Mesothelial cell of epicardium (in vitro differentiated cells): ENCODE measurements at regions not wholly inside any gene's neighbourhood (a gene's known extent, or its start where the extent isn't known, plus 50 kb on each side); places are given as distances from the start of the nearest gene placed in this dataset.

Experiments used
- DNase-seq, 2 experiments: peaks; one replicate each; pipeline ENCODE4 v3.0.0; 2021; ENCODE audit warnings: low spot score in 2 of 2; ENCODE audit not compliant: unreplicated experiment in 2 of 2
- H3K27ac Mint-ChIP-seq: 2 replicates; pipeline ENCODE4 v1.8.0; 2021; ENCODE audit warnings: mixed read lengths
- H3K27me3 Mint-ChIP-seq: 2 replicates; pipeline ENCODE4 v1.8.0; 2021; ENCODE audit warnings: low read depth, mixed read lengths
- H3K36me3 Mint-ChIP-seq: 2 replicates; pipeline ENCODE4 v1.8.0; 2021; ENCODE audit warnings: mixed read lengths
- H3K4me1 Mint-ChIP-seq: 2 replicates; pipeline ENCODE4 v1.8.0; 2021; ENCODE audit warnings: mixed read lengths
- H3K4me3 Mint-ChIP-seq: 2 replicates; pipeline ENCODE4 v1.8.0; 2021; ENCODE audit warnings: mild to moderate bottlenecking, moderate library complexity, mixed read lengths
- H3K9me3 Mint-ChIP-seq: 2 replicates; pipeline ENCODE4 v1.8.0; 2021; ENCODE audit warnings: mixed read lengths
- CTCF ChIP-seq: fragments of 200-600 bp; sonication (generic); IDR thresholded peaks from one replicate; pipeline ENCODE4 v1.5.0; 2021; ENCODE audit warnings: antibody characterized with exemption; ENCODE audit not compliant: unreplicated experiment

- H3K27me3 Mint-ChIP-seq = no peaks in the 10 kb centered on the region
- DNase-seq = no peak
- H3K4me1 Mint-ChIP-seq = no peaks in the 10 kb centered on the region
- TF ChIP-seq CTCF = no peak
- H3K4me3 Mint-ChIP-seq = no peak overlapping the region
- H3K27ac Mint-ChIP-seq = no peak overlapping the region
- no peaks in the 10 kb centered on the region for H3K9me3 Mint-ChIP-seq
- no peaks in the 10 kb centered on the region for H3K36me3 Mint-ChIP-seq
Measured at GRCh38 chr18:41853280-41853679, 101.8 kb upstream of the PIK3C3 start.

- no peak overlapping the region for H3K4me3 Mint-ChIP-seq
- H3K27ac Mint-ChIP-seq = no peak overlapping the region
- TF ChIP-seq CTCF = no peak
- H3K27me3 Mint-ChIP-seq = no peaks in the 10 kb centered on the region
- no peaks in the 10 kb centered on the region for H3K4me1 Mint-ChIP-seq
- no peak for DNase-seq
- H3K36me3 Mint-ChIP-seq = no peaks in the 10 kb centered on the region
- no peaks in the 10 kb centered on the region for H3K9me3 Mint-ChIP-seq
Measured at GRCh38 chr18:41850781-41851180, 104.3 kb upstream of the PIK3C3 start.

GRCh38 chr18:41849632-41850031 lies 105.4 kb upstream of the PIK3C3 start:
- H3K27me3 Mint-ChIP-seq = no peaks in the 10 kb centered on the region
- no peak for TF ChIP-seq CTCF
- no peaks in the 10 kb centered on the region for H3K36me3 Mint-ChIP-seq
- H3K4me1 Mint-ChIP-seq = no peaks in the 10 kb centered on the region
- no peak overlapping the region for H3K27ac Mint-ChIP-seq
- no peak overlapping the region for H3K4me3 Mint-ChIP-seq
- H3K9me3 Mint-ChIP-seq = no peaks in the 10 kb centered on the region
- DNase-seq = no peak

- TF ChIP-seq CTCF = no peak
- H3K4me1 Mint-ChIP-seq = no peaks in the 10 kb centered on the region
- no peak overlapping the region for H3K27ac Mint-ChIP-seq
- no peak for DNase-seq
- H3K27me3 Mint-ChIP-seq = peaks cover 7% of the 10 kb centered on the region
- H3K4me3 Mint-ChIP-seq = no peak overlapping the region
- H3K36me3 Mint-ChIP-seq = no peaks in the 10 kb centered on the region
- no peaks in the 10 kb centered on the region for H3K9me3 Mint-ChIP-seq
Measured at GRCh38 chr18:41845563-41845962, 109.5 kb upstream of the PIK3C3 start.

- Mint-ChIP-seq H3K4me3 (no peak overlapping the region), H3K27ac (no peak overlapping the region), H3K27me3 (peaks cover 7% of the 10 kb centered on the region), H3K4me1 (no peaks in the 10 kb centered on the region), H3K9me3 (no peaks in the 10 kb centered on the region), H3K36me3 (no peaks in the 10 kb centered on the region)
- TF ChIP-seq CTCF = no peak
- no peak for DNase-seq
Measured at GRCh38 chr18:41842886-41843285, 112.1 kb upstream of the PIK3C3 start.

GRCh38 chr18:41829647-41830516 lies 125.2 kb upstream of the PIK3C3 start:
- no peak for TF ChIP-seq CTCF
- H3K9me3 Mint-ChIP-seq = peaks cover 6% of the 10 kb centered on the region
- no peaks in the 10 kb centered on the region for H3K4me1 Mint-ChIP-seq
- no peak overlapping the region for H3K27ac Mint-ChIP-seq
- no peaks in the 10 kb centered on the region for H3K36me3 Mint-ChIP-seq
- no peak overlapping the region for H3K4me3 Mint-ChIP-seq
- no peaks in the 10 kb centered on the region for H3K27me3 Mint-ChIP-seq
- DNase-seq = no peak
